Right atrium auricular region (tissue), 2 donors: ENCODE measurements at regions not wholly inside any gene's neighbourhood (a gene's known extent, or its start where the extent isn't known, plus 50 kb on each side); places are given as distances from the start of the nearest gene placed in this dataset.

ENCODE experiments used
- DNase-seq: peaks from one replicate; pipeline ENCODE4 v3.0.0-alpha.2; 2019; ENCODE audit warnings: low spot score
- H3K27ac ChIP-seq, 2 donors: fragments of 200-600 bp; sonication (generic); 1 replicate in 1 of 2; 2 replicates in 1 of 2; pipeline ENCODE4 v1.5.1; 2016 to 2019
- H3K27me3 ChIP-seq, 2 donors: fragments of 200-600 bp; sonication (generic); one replicate each; pipeline versions ENCODE4 v1.5.1 to v1.6.0; 2017 to 2019
- H3K36me3 ChIP-seq: fragments of 200-600 bp; sonication (generic); one replicate; pipeline ENCODE4 v1.5.1; 2016
- H3K4me1 ChIP-seq, 2 donors: fragments of 200-600 bp; sonication (generic); one replicate each; pipeline versions ENCODE4 v1.5.1 to v1.6.0; 2017 to 2019
- H3K4me3 ChIP-seq, 2 donors: fragments of 200-600 bp; sonication (generic); 1 replicate in 1 of 2; 2 replicates in 1 of 2; pipeline ENCODE4 v1.5.1; 2017 to 2019; ENCODE audit warnings: mild to moderate bottlenecking in 1 of 2, moderate library complexity in 1 of 2
- H3K9me3 ChIP-seq, 2 donors: fragments of 200-600 bp; sonication (generic); one replicate each; pipeline ENCODE4 v1.5.1; 2019
- CTCF ChIP-seq, 2 donors: fragments of 200-600 bp; sonication (generic); IDR thresholded peaks; one replicate each; pipeline ENCODE4 v1.5.1; 2019; ENCODE audit warnings: antibody characterized with exemption in 2 of 2

GRCh38 chr10:131760416-131761166 is 140.2 kb upstream of the PPP2R2D start:
- Histone ChIP-seq H3K4me1 (no peaks in the 10 kb centered on the region), H3K36me3 (no peaks in the 10 kb centered on the region), H3K9me3 (no peaks in the 10 kb centered on the region), H3K27ac (no peak overlapping the region), H3K4me3 (no peak overlapping the region), H3K27me3 (no peaks in the 10 kb centered on the region)
- no peak for DNase-seq
- no peak for TF ChIP-seq CTCF (IDR thresholded peaks at IDR 0.05)

GRCh38 chr10:131762789-131763696 is 137.8 kb upstream of the PPP2R2D start:
- no peaks in the 10 kb centered on the region for H3K9me3 ChIP-seq
- TF ChIP-seq CTCF (IDR thresholded peaks at IDR 0.05), result no peak

GRCh38 chr10:131764929-131765328 is 135.9 kb upstream of the PPP2R2D start:
- Histone ChIP-seq H3K27ac (no peak overlapping the region), H3K9me3 (no peaks in the 10 kb centered on the region), H3K4me3 (no peak overlapping the region), H3K27me3 (no peaks in the 10 kb centered on the region), H3K36me3 (no peaks in the 10 kb centered on the region), H3K4me1 (no peaks in the 10 kb centered on the region)
- TF ChIP-seq CTCF (IDR thresholded peaks at IDR 0.05), result no peak
- no peak for DNase-seq

More at GRCh38 chr10:131762789-131763696, 137.8 kb upstream of the PPP2R2D start:
- H3K4me1 ChIP-seq, result no peaks in the 10 kb centered on the region
- no peak overlapping the region for H3K27ac ChIP-seq
- H3K36me3 ChIP-seq, result no peaks in the 10 kb centered on the region
- H3K27me3 ChIP-seq, result no peaks in the 10 kb centered on the region
- H3K4me3 ChIP-seq, result no peak overlapping the region
- DNase-seq, result no peak

- no peak for DNase-seq
- no peak overlapping the region for H3K27ac ChIP-seq
- TF ChIP-seq CTCF (IDR thresholded peaks at IDR 0.05), result no peak
- H3K4me1 ChIP-seq, result no peaks in the 10 kb centered on the region
- H3K4me3 ChIP-seq, result no peak overlapping the region
- H3K36me3 ChIP-seq, result no peaks in the 10 kb centered on the region
- H3K9me3 ChIP-seq, result no peaks in the 10 kb centered on the region
- H3K27me3 ChIP-seq, result no peaks in the 10 kb centered on the region
These were observed 134.7 kb upstream of the PPP2R2D start for GRCh38 chr10:131766096-131766495.

DNA sequence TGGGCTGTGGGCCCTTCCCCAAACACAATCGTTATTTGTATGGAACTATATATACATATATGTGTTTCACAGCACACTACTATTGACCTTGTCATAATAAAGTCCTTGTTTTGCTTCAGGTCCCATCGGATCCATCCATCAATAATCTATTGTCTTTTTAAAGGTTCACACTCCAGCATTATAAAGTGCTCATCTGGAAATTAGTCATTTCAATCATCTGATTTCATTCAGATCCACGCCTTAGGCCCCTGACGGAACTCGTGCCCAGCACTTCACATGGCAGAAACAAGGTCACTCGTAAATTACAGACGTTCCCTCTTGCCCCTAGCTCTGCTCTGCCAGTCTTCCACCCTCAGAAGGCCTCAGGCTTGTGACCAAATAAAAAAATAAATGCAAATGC is 133.1 kb upstream of the PPP2R2D start:
- no peaks in the 10 kb centered on the region for H3K36me3 ChIP-seq
- H3K27ac ChIP-seq, result no peak overlapping the region
- DNase-seq, result no peak
- no peaks in the 10 kb centered on the region for H3K4me1 ChIP-seq
- no peak for TF ChIP-seq CTCF (IDR thresholded peaks at IDR 0.05)
- no peaks in the 10 kb centered on the region for H3K9me3 ChIP-seq
- H3K4me3 ChIP-seq, result no peak overlapping the region
- no peaks in the 10 kb centered on the region for H3K27me3 ChIP-seq
